ENCODE measurements at regions not wholly inside any gene's neighbourhood (a gene's known extent, or its start where the extent isn't known, plus 50 kb on each side); places are given as distances from the start of the nearest gene placed in this dataset.
"Not testable (repeated sequence)": the region's sequence is repeated elsewhere in the genome, so short reads cannot be mapped to it uniquely, and the experiment has no call there.

DNA sequence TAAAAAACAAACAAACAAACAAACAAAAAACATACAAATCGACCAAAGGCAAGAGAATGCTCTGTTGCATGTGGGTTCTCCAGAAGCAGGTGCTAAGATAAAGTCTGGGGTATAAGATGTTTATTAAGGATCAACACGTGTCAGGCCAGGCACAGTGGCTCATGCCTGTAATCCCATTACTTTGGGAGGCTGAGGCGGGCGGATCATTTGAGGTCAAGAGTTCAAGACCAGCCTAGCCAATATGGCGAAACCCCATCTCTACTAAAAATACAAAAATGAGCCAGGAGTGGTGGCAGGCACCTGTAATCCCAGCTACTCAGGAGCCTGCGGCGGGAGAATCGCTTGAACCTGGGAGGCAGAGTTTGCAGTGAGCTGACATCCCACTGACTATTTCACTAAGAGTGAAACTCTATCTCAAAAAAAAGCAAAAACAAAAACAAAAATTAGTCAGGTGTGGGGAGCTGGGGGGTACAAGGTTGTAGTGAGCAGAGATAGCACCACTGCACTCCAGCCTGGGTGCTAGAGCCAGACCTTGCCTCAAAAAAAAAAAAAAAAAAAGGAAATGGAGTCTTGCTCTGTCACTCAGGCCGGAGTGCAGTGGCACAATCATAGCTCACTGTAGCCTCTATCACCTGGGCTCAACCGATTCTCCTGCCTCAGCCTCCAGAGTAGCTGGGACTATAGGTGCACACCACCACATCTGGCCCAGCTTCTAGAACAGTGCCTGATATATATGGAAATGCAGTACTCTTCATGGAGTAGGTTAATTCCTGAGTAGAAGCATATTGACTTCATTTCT lies 86.8 kb upstream of the JARID2 start:
- no peak overlapping the region for H3K27ac ChIP-seq
- no peaks in the 10 kb centered on the region for H3K9me3 ChIP-seq
- H3K4me3 ChIP-seq, result no peak overlapping the region
- TF ChIP-seq, protein P1, sequence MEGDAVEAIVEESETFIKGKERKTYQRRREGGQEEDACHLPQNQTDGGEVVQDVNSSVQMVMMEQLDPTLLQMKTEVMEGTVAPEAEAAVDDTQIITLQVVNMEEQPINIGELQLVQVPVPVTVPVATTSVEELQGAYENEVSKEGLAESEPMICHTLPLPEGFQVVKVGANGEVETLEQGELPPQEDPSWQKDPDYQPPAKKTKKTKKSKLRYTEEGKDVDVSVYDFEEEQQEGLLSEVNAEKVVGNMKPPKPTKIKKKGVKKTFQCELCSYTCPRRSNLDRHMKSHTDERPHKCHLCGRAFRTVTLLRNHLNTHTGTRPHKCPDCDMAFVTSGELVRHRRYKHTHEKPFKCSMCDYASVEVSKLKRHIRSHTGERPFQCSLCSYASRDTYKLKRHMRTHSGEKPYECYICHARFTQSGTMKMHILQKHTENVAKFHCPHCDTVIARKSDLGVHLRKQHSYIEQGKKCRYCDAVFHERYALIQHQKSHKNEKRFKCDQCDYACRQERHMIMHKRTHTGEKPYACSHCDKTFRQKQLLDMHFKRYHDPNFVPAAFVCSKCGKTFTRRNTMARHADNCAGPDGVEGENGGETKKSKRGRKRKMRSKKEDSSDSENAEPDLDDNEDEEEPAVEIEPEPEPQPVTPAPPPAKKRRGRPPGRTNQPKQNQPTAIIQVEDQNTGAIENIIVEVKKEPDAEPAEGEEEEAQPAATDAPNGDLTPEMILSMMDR (IDR thresholded peaks at IDR 0.05), result no peak
- no peak for DNase-seq (ENCODE audit: low spot score)
- no peaks in the 10 kb centered on the region for H3K36me3 ChIP-seq
- H3K4me1 ChIP-seq, result no peaks in the 10 kb centered on the region
- H3K27me3 ChIP-seq, result no peaks in the 10 kb centered on the region

DNA sequence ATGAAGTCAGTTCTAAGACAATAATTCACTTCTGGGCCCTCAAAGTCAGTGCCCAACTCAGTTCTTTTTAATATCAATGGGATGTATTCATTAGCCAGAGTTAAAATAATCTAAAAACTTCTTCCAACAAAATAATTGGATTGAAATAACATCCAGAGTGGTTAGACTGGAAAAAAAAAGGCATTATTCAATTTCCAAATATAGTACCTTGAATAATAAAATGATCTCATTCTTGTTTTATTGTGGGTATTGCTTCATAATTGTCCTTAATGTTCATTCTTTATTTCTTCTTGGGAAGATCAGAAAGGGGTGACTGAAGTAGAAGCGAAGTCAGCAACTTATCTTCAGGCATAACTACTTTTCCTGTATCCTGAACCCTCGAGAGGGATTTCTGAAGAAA lies 85.1 kb upstream of the JARID2 start:
- H3K27me3 ChIP-seq, result no peaks in the 10 kb centered on the region
- TF ChIP-seq, protein P1 (IDR thresholded peaks at IDR 0.05), result no peak
- DNase-seq (ENCODE audit: low spot score), result no peak
- H3K27ac ChIP-seq, result no peak overlapping the region
- H3K4me1 ChIP-seq, result no peaks in the 10 kb centered on the region
- no peaks in the 10 kb centered on the region for H3K36me3 ChIP-seq
- no peak overlapping the region for H3K4me3 ChIP-seq
- no peaks in the 10 kb centered on the region for H3K9me3 ChIP-seq

DNA sequence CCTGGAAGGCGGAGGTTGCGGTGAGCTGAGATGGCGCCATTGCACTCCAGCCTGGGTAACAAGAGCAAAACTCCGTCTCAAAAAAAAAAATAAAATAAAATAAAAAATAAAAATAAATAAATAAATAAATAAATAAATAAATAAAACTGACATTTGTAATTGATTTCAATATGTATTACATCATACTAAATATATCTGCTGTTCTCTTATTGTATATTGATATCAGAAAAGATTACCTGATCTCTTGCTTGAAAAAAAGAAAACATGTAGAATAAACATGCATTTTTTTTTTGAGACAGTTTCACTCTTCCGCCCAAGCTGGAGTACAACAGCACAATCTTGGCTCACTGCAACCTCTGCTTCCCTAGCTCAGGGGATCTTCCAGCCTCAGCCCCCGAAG lies 81.0 kb upstream of the JARID2 start:
- H3K27ac ChIP-seq; H3K9me3 ChIP-seq; H3K4me3 ChIP-seq; H3K36me3 ChIP-seq; H3K4me1 ChIP-seq; DNase-seq (ENCODE audit: low spot score); H3K27me3 ChIP-seq: not testable (repeated sequence)

DNA sequence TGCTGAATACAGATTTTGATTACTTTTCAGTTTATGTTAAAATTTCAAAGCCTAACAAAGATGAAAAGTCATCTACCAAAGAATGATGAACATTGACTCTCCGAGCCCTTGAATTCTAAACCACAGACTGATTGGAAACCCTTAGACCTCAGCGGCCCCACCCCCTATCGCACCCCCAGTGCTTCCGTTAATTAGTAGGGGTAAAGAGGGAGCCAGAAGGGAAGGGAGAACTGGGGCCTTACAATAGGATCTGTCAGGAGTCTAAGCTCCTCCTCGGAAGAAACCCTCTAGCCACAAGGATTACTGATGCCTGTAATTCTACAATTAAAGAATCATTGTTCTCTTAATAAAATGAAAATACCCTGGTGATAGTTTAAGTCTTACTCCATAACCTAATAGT lies 79.7 kb upstream of the JARID2 start:
- H3K27ac ChIP-seq, result no peak overlapping the region
- H3K4me3 ChIP-seq, result no peak overlapping the region
- no peaks in the 10 kb centered on the region for H3K4me1 ChIP-seq
- DNase-seq (ENCODE audit: low spot score), result no peak
- H3K9me3 ChIP-seq, result no peaks in the 10 kb centered on the region
- TF ChIP-seq, protein P1 (IDR thresholded peaks at IDR 0.05), result no peak
- no peaks in the 10 kb centered on the region for H3K36me3 ChIP-seq
- H3K27me3 ChIP-seq, result no peaks in the 10 kb centered on the region

DNA sequence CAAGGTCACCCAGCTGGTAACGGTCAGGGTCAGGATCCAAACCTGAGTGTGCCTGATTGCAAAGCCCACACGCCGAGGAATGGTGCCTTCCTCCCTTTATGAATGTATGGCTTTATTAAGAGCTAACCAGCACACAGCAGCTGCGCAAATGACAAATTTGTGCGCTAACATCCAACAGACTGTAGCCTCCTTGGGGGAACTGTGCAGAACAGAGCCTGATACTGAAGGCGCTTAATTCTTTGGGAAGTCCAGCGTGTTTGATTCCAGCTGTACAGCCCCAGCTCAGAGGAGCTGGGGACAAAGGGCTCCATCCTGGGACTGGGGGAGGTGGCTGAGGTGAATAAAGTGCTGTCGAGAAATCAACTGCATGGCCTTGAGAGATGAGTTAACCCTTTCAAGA lies 75.7 kb upstream of the JARID2 start:
- H3K4me1 ChIP-seq, result no peaks in the 10 kb centered on the region
- TF ChIP-seq, protein P1 (IDR thresholded peaks at IDR 0.05), result no peak
- H3K9me3 ChIP-seq, result no peaks in the 10 kb centered on the region
- no peak overlapping the region for H3K4me3 ChIP-seq
- no peaks in the 10 kb centered on the region for H3K27me3 ChIP-seq
- no peak for DNase-seq (ENCODE audit: low spot score)
- H3K27ac ChIP-seq, result no peak overlapping the region
- no peaks in the 10 kb centered on the region for H3K36me3 ChIP-seq

DNA sequence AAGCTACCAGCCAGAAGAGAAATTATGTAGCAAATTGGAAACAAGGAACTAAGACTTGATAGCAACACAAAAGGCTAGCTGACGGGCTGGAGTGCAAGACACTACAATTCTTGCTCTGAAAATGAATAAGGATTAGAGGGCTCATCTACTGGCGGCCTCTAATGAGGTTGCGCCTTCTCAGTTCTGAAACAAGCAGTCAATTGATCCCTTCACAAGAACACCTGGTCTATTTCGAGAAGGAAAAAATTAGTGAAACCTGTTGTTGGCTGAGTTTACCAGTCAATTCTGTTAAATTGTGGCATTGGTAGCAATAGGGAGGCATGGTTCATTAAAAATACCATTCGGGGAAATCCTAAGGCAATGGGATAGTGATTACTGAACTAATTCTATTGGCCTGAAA lies 74.8 kb upstream of the JARID2 start:
- Histone ChIP-seq H3K36me3 (no peaks in the 10 kb centered on the region), H3K9me3 (no peaks in the 10 kb centered on the region), H3K27me3 (no peaks in the 10 kb centered on the region), H3K27ac (no peak overlapping the region), H3K4me3 (no peak overlapping the region), H3K4me1 (no peaks in the 10 kb centered on the region)
- TF ChIP-seq, protein P1 (IDR thresholded peaks at IDR 0.05), result no peak
- no peak for DNase-seq (ENCODE audit: low spot score)

All from right atrium auricular region (tissue), 2 donors.